Keratinocyte (primary cell): ENCODE measurements at regions not wholly inside any gene's neighbourhood (a gene's known extent, or its start where the extent isn't known, plus 50 kb on each side); places are given as distances from the start of the nearest gene placed in this dataset.

Experiments
- DNase-seq: peaks from one replicate; pipeline ENCODE4 v3.0.0-alpha.2; 2011; ENCODE audit warnings: low read depth, missing footprints, low spot score
- FAIRE-seq: peaks from 2 replicates; lab custom pipeline; 2011; peaks lifted over from hg19 to GRCh38; lab: Jason Lieb, UNC
- H2AFZ ChIP-seq: 2 replicates; pipeline ENCODE4 v1.6.0; 2012; ENCODE audit warnings: low read length, control low read depth, inconsistent platforms; ENCODE audit not compliant: control insufficient read depth
- H3K27ac ChIP-seq: 2 replicates; pipeline ENCODE4 v1.5.1; 2011; ENCODE audit warnings: low read length; ENCODE audit not compliant: control insufficient read depth, insufficient read depth
- H3K27me3 ChIP-seq: 3 replicates; pipeline ENCODE4 v1.6.0; 2011; ENCODE audit warnings: low read length; ENCODE audit not compliant: control insufficient read depth, insufficient read depth; ENCODE audit errors: extremely low read depth
- H3K36me3 ChIP-seq, 2 experiments: 2 replicates in 1 of 2; 3 replicates in 1 of 2; pipeline ENCODE4 v1.5.1; 2011; ENCODE audit warnings: low read length in 2 of 2, mild to moderate bottlenecking in 1 of 2; ENCODE audit not compliant: control insufficient read depth in 2 of 2, insufficient read depth in 2 of 2; ENCODE audit errors: extremely low read depth in 1 of 2
- H3K4me1 ChIP-seq: 3 replicates; pipeline ENCODE4 v1.5.1; 2011; ENCODE audit warnings: low read length; ENCODE audit not compliant: control insufficient read depth, insufficient read depth; ENCODE audit errors: extremely low read depth
- H3K4me2 ChIP-seq: 3 replicates; pipeline ENCODE4 v1.6.0; 2011; ENCODE audit warnings: low read depth, low read length; ENCODE audit not compliant: control insufficient read depth, insufficient read depth; ENCODE audit errors: extremely low read depth
- H3K4me3 ChIP-seq, 3 experiments: fragments of 200-600 bp in 1 of 3; sonication (generic) in 1 of 3; 2 replicates in 2 of 3; 3 replicates in 1 of 3; pipeline ENCODE4 v1.5.1; 2011 to 2016; ENCODE audit warnings: low read length in 3 of 3, mild to moderate bottlenecking in 3 of 3, control low read depth in 2 of 3, inconsistent platforms in 1 of 3, low read depth in 1 of 3, mixed read lengths in 1 of 3, mixed run types in 1 of 3, moderate library complexity in 1 of 3; ENCODE audit not compliant: control insufficient read depth in 2 of 3, insufficient read depth in 2 of 3; ENCODE audit errors: extremely low read depth in 1 of 3
- H3K79me2 ChIP-seq: 2 replicates; pipeline ENCODE4 v1.6.0; 2012; ENCODE audit warnings: low read length; ENCODE audit not compliant: control insufficient read depth, insufficient read depth
- H3K9ac ChIP-seq: 3 replicates; pipeline ENCODE4 v1.6.0; 2011; ENCODE audit warnings: low read length; ENCODE audit not compliant: control insufficient read depth, insufficient read depth; ENCODE audit errors: extremely low read depth
- H3K9me1 ChIP-seq: 3 replicates; pipeline ENCODE4 v1.6.0; 2011; ENCODE audit warnings: low read length; ENCODE audit not compliant: control insufficient read depth, insufficient read depth; ENCODE audit errors: extremely low read depth
- H3K9me3 ChIP-seq: 2 replicates; pipeline ENCODE4 v1.5.1; 2012; ENCODE audit warnings: low read depth, low read length; ENCODE audit not compliant: control insufficient read depth
- H4K20me1 ChIP-seq: 3 replicates; pipeline ENCODE4 v1.6.0; 2011; ENCODE audit warnings: low read length; ENCODE audit not compliant: control insufficient read depth, insufficient read depth; ENCODE audit errors: extremely low read depth
- CTCF ChIP-seq, 3 experiments: IDR thresholded peaks in 1 of 3; conservative IDR thresholded peaks in 1 of 3; optimal IDR thresholded peaks in 1 of 3; 2 replicates in 2 of 3; 3 replicates in 1 of 3; pipeline versions ENCODE3 to v1.5.1; 2011; ENCODE audit warnings: low read length in 3 of 3, mild to moderate bottlenecking in 3 of 3, moderate library complexity in 2 of 3, control low read depth in 1 of 3, inconsistent platforms in 1 of 3; ENCODE audit not compliant: insufficient read depth in 2 of 3; ENCODE audit errors: extremely low read depth in 1 of 3
- EZH2 ChIP-seq: IDR thresholded peaks from one replicate; pipeline ENCODE4 v1.6.1; 2012; ENCODE audit warnings: inconsistent platforms, mild to moderate bottlenecking, low read length, moderate library complexity
- dilution Hi-C: fragments of 300-500 bp; cut with MboI; formaldehyde crosslinking; loops from one replicate; pipeline ENCODE4 v1.7.0; 2020; ENCODE audit warnings: low sequenced_read_pairs; ENCODE audit not compliant: extremely low pct_ligation_motif_present

- no peaks in the 10 kb centered on the region for H3K4me1 ChIP-seq
- H3K36me3 ChIP-seq, result no peaks in the 10 kb centered on the region
- TF ChIP-seq CTCF (optimal IDR thresholded peaks at IDR 0.05 in 1 of 3, IDR thresholded peaks at IDR 0.05 in 1 of 3, conservative IDR thresholded peaks at IDR 0.05 in 1 of 3; ENCODE audit: extremely low read depth in 1 of 3, insufficient read depth in 2 of 3, low read length in 3 of 3), result peak; percentile 14 to 19 (median 14)
- TF ChIP-seq EZH2, result no peak
- no peak overlapping the region for H3K4me2 ChIP-seq
- dilution Hi-C loops, result loop anchor here (25.0 kb wide), 1 partner anchor 204 kb away; no protein-coding TSS in a partner anchor
- H3K4me3 ChIP-seq, result no peak overlapping the region
- FAIRE-seq (no peak), DNase-seq (no peak)
- H3K27ac ChIP-seq, result no peak overlapping the region
- H3K9me3 ChIP-seq, result no peaks in the 10 kb centered on the region
- H3K79me2 ChIP-seq, result no peaks in the 10 kb centered on the region
- no peaks in the 10 kb centered on the region for H3K9me1 ChIP-seq
- no peak overlapping the region for H2AFZ ChIP-seq
- H4K20me1 ChIP-seq, result no peaks in the 10 kb centered on the region
- H3K27me3 ChIP-seq, result no peaks in the 10 kb centered on the region
- H3K9ac ChIP-seq, result no peak overlapping the region
These were observed 139.6 kb upstream of the FAM20A start for GRCh38 chr17:68740555-68741447.

DNA sequence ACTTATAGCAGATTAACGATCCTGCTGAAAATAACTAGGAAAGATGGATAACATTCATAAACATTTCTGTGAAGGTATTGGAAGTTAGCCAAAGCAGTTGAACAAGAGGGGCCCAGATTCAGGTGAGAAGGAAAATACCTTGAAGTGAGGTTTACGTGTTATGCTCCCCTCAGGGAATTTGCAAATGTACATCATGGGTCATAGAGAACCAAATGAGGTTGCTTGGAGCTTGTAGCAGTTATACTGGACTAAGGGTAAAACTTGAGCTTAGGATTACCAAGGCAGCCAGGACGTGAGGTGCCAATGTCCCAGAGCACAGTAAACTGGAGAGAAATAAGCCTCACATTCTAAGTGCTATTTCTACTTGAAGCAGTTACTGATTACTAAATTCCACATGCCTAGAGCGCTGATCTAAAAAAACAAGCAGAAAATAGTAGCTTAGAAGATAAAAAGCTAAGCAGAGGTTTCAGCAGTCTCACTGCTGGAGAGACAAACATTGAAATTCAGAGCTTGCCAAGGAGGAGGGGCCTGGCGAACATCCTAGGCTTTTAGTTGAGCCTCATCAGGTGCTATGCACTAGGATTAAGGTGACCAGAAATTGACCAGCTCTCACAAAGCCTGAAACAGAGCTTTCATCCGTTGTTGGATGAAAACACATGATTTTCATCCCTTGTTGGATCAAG is 136.7 kb upstream of the FAM20A start:
- Histone ChIP-seq H3K27me3 (no peaks in the 10 kb centered on the region), H2AFZ (no peak overlapping the region), H3K79me2 (no peaks in the 10 kb centered on the region), H3K9me3 (no peaks in the 10 kb centered on the region), H3K9ac (no peak overlapping the region), H4K20me1 (no peaks in the 10 kb centered on the region), H3K9me1 (no peaks in the 10 kb centered on the region), H3K4me1 (peaks cover 4% of the 10 kb centered on the region), H3K27ac (no peak overlapping the region), H3K4me3 (no peak overlapping the region), H3K4me2 (no peak overlapping the region), H3K36me3 (no peaks in the 10 kb centered on the region)
- no peak for DNase-seq
- no peak for FAIRE-seq
- no peak for TF ChIP-seq CTCF (optimal IDR thresholded peaks at IDR 0.05 in 1 of 3, IDR thresholded peaks at IDR 0.05 in 1 of 3, conservative IDR thresholded peaks at IDR 0.05 in 1 of 3; ENCODE audit: extremely low read depth in 1 of 3, insufficient read depth in 2 of 3, low read length in 3 of 3)
- TF ChIP-seq EZH2, result no peak
- dilution Hi-C loops, result loop anchor here (25.0 kb wide), 1 partner anchor 201 kb away; no protein-coding TSS in a partner anchor
